ENCODE measurements at regions not wholly inside any gene's neighbourhood (a gene's known extent, or its start where the extent isn't known, plus 50 kb on each side); places are given as distances from the start of the nearest gene placed in this dataset.

- TF ChIP-seq POLR2A (IDR thresholded peaks at IDR 0.05; ENCODE audit: extremely low read depth, insufficient read length) (peak; percentile 36), CTCF (IDR thresholded peaks at IDR 0.05; ENCODE audit: low read depth, low read length) (no peak)
Measured at GRCh38 chr11:47917599-47918369, 62.6 kb upstream of the PTPRJ start.

All from NB4 (cell line).